SJCRH30 (cell line): ENCODE measurements at regions not wholly inside any gene's neighbourhood (a gene's known extent, or its start where the extent isn't known, plus 50 kb on each side); places are given as distances from the start of the nearest gene placed in this dataset.

Experiments used
- DNase-seq, 2 experiments: peaks; one replicate each; pipeline ENCODE4 v3.0.0-alpha.2; 2015 to 2020
- H3K27ac ChIP-seq: fragments of 250-450 bp; sonication (Bioruptor Pico); 2 replicates; pipeline ENCODE4 v1.5.1; 2020; ENCODE audit warnings: mild to moderate bottlenecking, moderate library complexity
- H3K27me3 ChIP-seq: fragments of 250-450 bp; sonication (Bioruptor Pico); 2 replicates; pipeline ENCODE4 v1.5.1; 2020; ENCODE audit warnings: mild to moderate bottlenecking, moderate library complexity
- H3K36me3 ChIP-seq: fragments of 250-450 bp; sonication (Bioruptor Pico); 2 replicates; pipeline ENCODE4 v1.5.1; 2020; ENCODE audit warnings: mild to moderate bottlenecking, moderate library complexity
- H3K4me1 ChIP-seq: fragments of 250-450 bp; sonication (Bioruptor Pico); 2 replicates; pipeline ENCODE4 v1.5.1; 2020; ENCODE audit warnings: mild to moderate bottlenecking, moderate library complexity
- H3K4me3 ChIP-seq: fragments of 250-450 bp; sonication (Bioruptor Pico); 2 replicates; pipeline ENCODE4 v1.5.1; 2020; ENCODE audit warnings: mild to moderate bottlenecking, moderate library complexity
- H3K9me3 ChIP-seq: fragments of 250-450 bp; sonication (Bioruptor Pico); replicated peaks from 2 replicates; pipeline ENCODE4 v1.5.1; 2020; ENCODE audit warnings: mild to moderate bottlenecking, moderate library complexity

DNA sequence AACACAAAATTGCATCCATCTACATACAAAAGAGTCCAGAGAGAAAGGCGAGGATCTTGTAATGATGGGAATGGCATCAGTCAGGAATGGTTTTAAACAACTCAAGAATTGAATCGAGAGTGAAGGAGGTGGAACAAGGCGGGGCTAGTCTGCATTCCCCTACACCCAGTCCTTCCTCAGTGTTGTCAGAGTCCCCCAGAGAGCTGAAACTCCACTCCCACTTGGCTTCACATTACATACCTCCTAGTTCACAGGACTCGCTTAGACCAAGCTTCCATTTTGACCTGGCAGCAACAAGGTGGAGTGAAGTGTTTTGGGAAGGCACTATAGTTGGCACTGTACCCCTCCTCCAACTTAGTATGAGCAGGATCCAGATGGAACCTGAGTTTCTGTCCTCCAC is 1273.5 kb upstream of the CRIM1 start:
- Histone ChIP-seq H3K4me3 (no peak overlapping the region), H3K36me3 (no peaks in the 10 kb centered on the region), H3K9me3 (no peaks in the 10 kb centered on the region), H3K27me3 (no peaks in the 10 kb centered on the region), H3K4me1 (no peaks in the 10 kb centered on the region), H3K27ac (no peak overlapping the region)
- DNase-seq: no peak

DNA sequence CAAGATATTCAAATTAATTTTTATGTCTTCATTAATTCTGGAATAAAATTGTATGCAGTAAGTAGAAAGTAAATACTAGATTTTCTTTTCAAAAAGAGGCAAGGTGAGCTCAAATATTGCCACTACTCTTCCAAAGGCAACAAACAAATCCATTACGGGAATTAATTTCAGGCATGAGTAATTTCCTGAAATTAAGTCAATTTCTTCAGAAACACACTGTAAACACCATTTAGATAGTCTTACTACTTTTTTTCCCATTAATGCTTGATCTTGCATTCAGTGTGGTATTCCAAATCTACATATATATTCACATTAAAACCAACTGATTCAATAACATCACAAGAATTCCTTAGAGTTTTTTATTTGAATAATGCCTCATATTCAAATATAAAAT is 1274.0 kb upstream of the CRIM1 start:
- H3K27ac ChIP-seq: no peak overlapping the region
- H3K4me3 ChIP-seq: no peak overlapping the region
- H3K36me3 ChIP-seq: no peaks in the 10 kb centered on the region
- no peaks in the 10 kb centered on the region for H3K4me1 ChIP-seq
- no peak for DNase-seq
- H3K27me3 ChIP-seq: no peaks in the 10 kb centered on the region
- no peaks in the 10 kb centered on the region for H3K9me3 ChIP-seq

- no peak overlapping the region for H3K4me3 ChIP-seq
- DNase-seq: no peak
- H3K36me3 ChIP-seq: no peaks in the 10 kb centered on the region
- no peak overlapping the region for H3K27ac ChIP-seq
- no peaks in the 10 kb centered on the region for H3K4me1 ChIP-seq
- H3K27me3 ChIP-seq: no peaks in the 10 kb centered on the region
- H3K9me3 ChIP-seq: no peaks in the 10 kb centered on the region
Measured at GRCh38 chr2:35081001-35081621, 1274.5 kb upstream of the CRIM1 start.

DNA sequence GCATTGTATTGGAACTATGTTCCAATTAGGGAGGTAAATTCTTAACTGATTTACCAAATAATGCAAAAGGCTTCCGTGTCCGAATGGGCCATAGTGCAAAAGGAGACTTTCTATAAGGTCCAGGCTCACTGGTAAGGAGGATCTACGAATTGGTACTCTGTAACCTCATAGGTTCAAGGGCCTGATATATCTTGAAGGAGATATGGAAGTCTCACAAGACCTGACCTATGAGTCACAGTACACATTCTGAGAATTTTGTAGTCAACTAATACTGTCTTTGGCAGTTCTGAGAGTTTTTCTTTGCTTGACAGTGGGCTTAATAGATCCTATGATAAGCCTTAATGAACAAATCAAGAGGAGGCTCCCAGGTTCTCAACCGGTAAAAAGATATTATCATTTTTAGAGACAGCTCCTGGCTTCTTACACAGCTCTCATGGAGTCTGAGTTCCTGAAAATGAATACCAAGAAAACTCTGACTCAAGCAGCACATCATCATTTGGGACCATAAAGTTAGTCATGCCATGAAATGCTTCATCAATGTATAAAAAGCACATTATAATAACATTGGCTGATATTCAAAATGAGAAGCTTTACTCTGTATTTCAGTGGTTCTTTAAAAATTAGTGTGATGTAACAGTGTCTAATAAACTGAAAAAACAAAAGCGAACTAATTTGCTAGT is 1275.2 kb upstream of the CRIM1 start:
- no peak for DNase-seq
- H3K4me3 ChIP-seq: no peak overlapping the region
- H3K27ac ChIP-seq: no peak overlapping the region
- no peaks in the 10 kb centered on the region for H3K4me1 ChIP-seq
- H3K27me3 ChIP-seq: no peaks in the 10 kb centered on the region
- no peaks in the 10 kb centered on the region for H3K9me3 ChIP-seq
- no peaks in the 10 kb centered on the region for H3K36me3 ChIP-seq

GRCh38 chr2:35067420-35067819 is 1288.2 kb upstream of the CRIM1 start:
- DNase-seq: no peak
- Histone ChIP-seq H3K36me3 (no peaks in the 10 kb centered on the region), H3K27me3 (no peaks in the 10 kb centered on the region), H3K4me1 (no peaks in the 10 kb centered on the region), H3K9me3 (no peaks in the 10 kb centered on the region), H3K27ac (no peak overlapping the region), H3K4me3 (no peak overlapping the region)

DNA sequence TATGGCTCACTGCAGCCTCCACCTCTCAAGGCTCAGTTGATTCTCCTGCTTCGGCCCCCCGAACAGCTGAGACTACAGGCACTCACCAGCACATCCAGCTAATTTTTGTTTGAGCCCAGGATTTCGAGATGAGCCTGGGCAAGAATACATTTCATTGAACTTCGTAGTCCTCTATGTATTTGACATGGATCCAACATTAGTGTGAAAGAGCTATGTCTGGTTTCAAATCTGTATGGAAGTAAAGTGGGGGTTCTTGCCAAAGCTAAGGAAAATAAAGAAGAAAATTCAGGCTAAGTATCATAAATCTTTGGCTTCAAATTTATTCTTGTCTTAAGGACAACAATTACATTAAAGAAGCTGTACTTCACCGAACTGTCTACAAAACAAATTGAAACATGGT is 1291.7 kb upstream of the CRIM1 start:
- Histone ChIP-seq H3K36me3 (no peaks in the 10 kb centered on the region), H3K9me3 (no peaks in the 10 kb centered on the region), H3K27ac (no peak overlapping the region), H3K4me3 (no peak overlapping the region), H3K4me1 (no peaks in the 10 kb centered on the region), H3K27me3 (no peaks in the 10 kb centered on the region)
- no peak for DNase-seq

GRCh38 chr2:35035883-35036282 is 1319.7 kb upstream of the CRIM1 start:
- H3K36me3 ChIP-seq: no peaks in the 10 kb centered on the region

GRCh38 chr2:35033748-35034147 is 1321.8 kb upstream of the CRIM1 start:
- Histone ChIP-seq H3K27ac (no peak overlapping the region), H3K36me3 (no peaks in the 10 kb centered on the region), H3K4me3 (no peak overlapping the region), H3K27me3 (no peaks in the 10 kb centered on the region; the same call in 1 of the 2 replicates), H3K9me3 (no peaks in the 10 kb centered on the region), H3K4me1 (no peaks in the 10 kb centered on the region)
- DNase-seq: no peak

More at GRCh38 chr2:35035883-35036282, 1319.7 kb upstream of the CRIM1 start:
- peak; percentile 15 to 45 for DNase-seq
- H3K4me1 ChIP-seq: no peaks in the 10 kb centered on the region
- H3K9me3 ChIP-seq: no peaks in the 10 kb centered on the region
- H3K27me3 ChIP-seq: no peaks in the 10 kb centered on the region; the same call in 1 of the 2 replicates
- no peak overlapping the region for H3K4me3 ChIP-seq
- no peak overlapping the region for H3K27ac ChIP-seq

GRCh38 chr2:35023545-35023944 is 1332.0 kb upstream of the CRIM1 start:
- Histone ChIP-seq H3K36me3 (no peaks in the 10 kb centered on the region), H3K27me3 (no peaks in the 10 kb centered on the region), H3K4me1 (no peaks in the 10 kb centered on the region; the same call in 1 of the 2 replicates), H3K27ac (no peak overlapping the region), H3K9me3 (no peaks in the 10 kb centered on the region), H3K4me3 (no peak overlapping the region)
- no peak for DNase-seq

- no peak overlapping the region for H3K27ac ChIP-seq
- no peaks in the 10 kb centered on the region for H3K9me3 ChIP-seq
- H3K36me3 ChIP-seq: no peaks in the 10 kb centered on the region
- H3K4me3 ChIP-seq: no peak overlapping the region
- no peaks in the 10 kb centered on the region for H3K27me3 ChIP-seq
- H3K4me1 ChIP-seq: no peaks in the 10 kb centered on the region
- no peak for DNase-seq
Measured at GRCh38 chr2:35000453-35000852, 1355.1 kb upstream of the CRIM1 start.

- no peaks in the 10 kb centered on the region for H3K9me3 ChIP-seq
- no peak overlapping the region for H3K4me3 ChIP-seq
- no peaks in the 10 kb centered on the region for H3K27me3 ChIP-seq
Measured at GRCh38 chr2:34998741-34999140, 1356.8 kb upstream of the CRIM1 start.

GRCh38 chr2:34997779-34998178 is 1357.8 kb upstream of the CRIM1 start:
- Histone ChIP-seq H3K9me3 (no peaks in the 10 kb centered on the region), H3K36me3 (no peaks in the 10 kb centered on the region), H3K4me3 (no peak overlapping the region), H3K4me1 (no peaks in the 10 kb centered on the region), H3K27ac (no peak overlapping the region), H3K27me3 (no peaks in the 10 kb centered on the region)
- DNase-seq: no peak

More at GRCh38 chr2:34998741-34999140, 1356.8 kb upstream of the CRIM1 start:
- DNase-seq: no peak
- no peak overlapping the region for H3K27ac ChIP-seq
- no peaks in the 10 kb centered on the region for H3K36me3 ChIP-seq
- H3K4me1 ChIP-seq: no peaks in the 10 kb centered on the region

DNA sequence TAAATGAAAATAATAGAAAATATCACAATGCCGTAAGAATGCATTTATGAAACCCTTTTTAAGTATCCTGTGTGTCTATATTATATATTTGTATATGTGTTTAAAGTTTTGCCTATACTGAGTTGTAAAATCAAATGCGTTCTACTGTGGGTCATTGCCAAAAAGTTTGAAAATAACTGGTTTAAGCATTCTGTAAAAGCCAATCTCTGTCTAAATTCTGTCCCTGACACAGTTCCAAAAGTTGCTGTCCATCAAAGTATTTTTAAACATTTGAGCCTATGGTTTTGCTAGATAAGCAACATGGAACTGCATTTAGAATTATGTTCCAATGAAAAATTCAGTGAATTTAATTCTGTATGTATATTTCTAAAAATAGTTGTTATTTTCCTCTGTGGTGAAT is 1360.4 kb upstream of the CRIM1 start:
- H3K27ac ChIP-seq: no peak overlapping the region
- no peak for DNase-seq

DNA sequence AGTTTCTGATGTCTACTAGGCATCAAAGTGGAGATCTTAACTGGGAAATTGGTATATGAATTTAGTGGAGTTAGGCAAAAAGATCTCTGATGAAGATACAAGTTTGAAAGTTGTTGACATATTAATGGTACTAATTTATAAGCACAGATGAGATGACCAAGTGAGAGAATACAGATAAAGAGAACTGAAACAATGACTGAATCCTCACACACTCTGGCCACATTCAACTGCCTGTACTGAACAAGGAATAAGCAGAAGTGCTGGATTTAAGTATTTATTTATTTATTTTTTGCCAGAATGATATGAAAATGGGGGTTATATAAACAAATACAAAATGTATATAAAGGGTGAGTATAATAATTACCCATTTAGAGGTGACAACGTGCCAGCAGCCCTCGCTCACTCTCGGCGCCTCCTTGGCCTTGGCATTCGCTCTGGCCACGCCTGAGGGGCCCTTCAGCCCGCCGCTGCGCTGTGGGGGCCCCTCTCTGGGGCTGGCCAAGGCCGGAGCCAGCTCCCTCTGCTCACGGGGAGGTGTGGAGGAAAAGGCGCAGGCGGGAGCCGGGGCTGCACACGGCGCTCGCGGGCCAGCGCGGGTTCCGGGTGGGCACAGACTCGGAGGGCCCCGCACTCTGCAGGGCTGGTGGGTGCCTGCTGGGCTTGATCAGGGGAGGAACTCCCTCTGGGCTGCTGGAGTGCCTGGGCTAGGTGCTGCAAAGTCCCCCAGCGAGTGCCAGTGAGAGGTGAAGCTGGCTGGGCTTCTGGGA is 1363.9 kb upstream of the CRIM1 start:
- Histone ChIP-seq H3K36me3 (no peaks in the 10 kb centered on the region), H3K27ac (no peak overlapping the region)
- no peak for DNase-seq

More for the DNA sequence above, 1360.4 kb upstream of the CRIM1 start:
- Histone ChIP-seq H3K36me3 (no peaks in the 10 kb centered on the region), H3K9me3 (no peaks in the 10 kb centered on the region), H3K4me3 (no peak overlapping the region), H3K4me1 (no peaks in the 10 kb centered on the region), H3K27me3 (no peaks in the 10 kb centered on the region)

DNA sequence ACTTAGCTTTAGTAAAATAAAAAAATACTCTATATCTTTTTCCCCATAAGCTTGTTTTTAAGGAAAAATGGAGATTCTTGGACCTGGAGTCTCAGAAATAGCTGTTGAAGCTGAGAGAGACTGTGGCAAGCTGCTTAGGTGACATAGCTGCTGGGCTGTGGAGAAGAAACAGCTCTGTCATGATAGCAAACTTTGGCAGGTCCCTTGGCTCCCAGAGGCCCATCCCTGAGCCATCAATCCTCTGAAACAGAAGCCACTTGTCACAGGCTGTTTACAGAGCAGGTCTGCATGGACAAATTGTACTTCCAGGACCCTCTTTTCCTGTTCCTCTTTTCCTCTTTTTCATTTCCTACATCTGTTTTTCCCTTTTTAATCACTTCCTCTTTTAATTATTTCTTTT is 1370.1 kb upstream of the CRIM1 start:
- Histone ChIP-seq H3K4me1 (peaks cover 4% of the 10 kb centered on the region; the same call in 1 of the 2 replicates), H3K9me3 (no peaks in the 10 kb centered on the region), H3K27ac (no peak overlapping the region), H3K4me3 (no peak overlapping the region), H3K27me3 (no peaks in the 10 kb centered on the region), H3K36me3 (no peaks in the 10 kb centered on the region)
- DNase-seq: no peak

More for the DNA sequence above, 1363.9 kb upstream of the CRIM1 start:
- Histone ChIP-seq H3K4me1 (no peaks in the 10 kb centered on the region), H3K9me3 (no peaks in the 10 kb centered on the region), H3K27me3 (no peaks in the 10 kb centered on the region), H3K4me3 (no peak overlapping the region)
